Nephron (organoid): ENCODE measurements at regions not wholly inside any gene's neighbourhood (a gene's known extent, or its start where the extent isn't known, plus 50 kb on each side); places are given as distances from the start of the nearest gene placed in this dataset.

Experiments
- H3K27ac Mint-ChIP-seq, 3 experiments: 2 replicates each; pipeline ENCODE4 v1.8.0; 2020; ENCODE audit warnings: mixed read lengths in 3 of 3, mild to moderate bottlenecking in 2 of 3, moderate library complexity in 1 of 3
- H3K27me3 Mint-ChIP-seq: 2 replicates; pipeline ENCODE4 v1.8.0; 2021; ENCODE audit warnings: low read depth, mild to moderate bottlenecking, moderate library complexity, mixed read lengths
- H3K36me3 Mint-ChIP-seq: 2 replicates; pipeline ENCODE4 v1.8.0; 2020; ENCODE audit warnings: low read depth, mixed read lengths
- H3K4me1 Mint-ChIP-seq: 2 replicates; pipeline ENCODE4 v1.8.0; 2020; ENCODE audit warnings: mixed read lengths
- H3K4me3 Mint-ChIP-seq, 3 experiments: 2 replicates each; pipeline ENCODE4 v1.8.0; 2020; ENCODE audit warnings: mild to moderate bottlenecking in 3 of 3, mixed read lengths in 3 of 3, moderate library complexity in 2 of 3
- H3K9me3 Mint-ChIP-seq: 2 replicates; pipeline ENCODE4 v1.8.0; 2020; ENCODE audit warnings: mixed read lengths
- CTCF ChIP-seq, 3 experiments: fragments of 200-600 bp; sonication (generic); IDR thresholded peaks; one replicate each; pipeline ENCODE4 v1.5.0; 2021; ENCODE audit warnings: antibody characterized with exemption in 3 of 3; ENCODE audit not compliant: unreplicated experiment in 3 of 3

DNA sequence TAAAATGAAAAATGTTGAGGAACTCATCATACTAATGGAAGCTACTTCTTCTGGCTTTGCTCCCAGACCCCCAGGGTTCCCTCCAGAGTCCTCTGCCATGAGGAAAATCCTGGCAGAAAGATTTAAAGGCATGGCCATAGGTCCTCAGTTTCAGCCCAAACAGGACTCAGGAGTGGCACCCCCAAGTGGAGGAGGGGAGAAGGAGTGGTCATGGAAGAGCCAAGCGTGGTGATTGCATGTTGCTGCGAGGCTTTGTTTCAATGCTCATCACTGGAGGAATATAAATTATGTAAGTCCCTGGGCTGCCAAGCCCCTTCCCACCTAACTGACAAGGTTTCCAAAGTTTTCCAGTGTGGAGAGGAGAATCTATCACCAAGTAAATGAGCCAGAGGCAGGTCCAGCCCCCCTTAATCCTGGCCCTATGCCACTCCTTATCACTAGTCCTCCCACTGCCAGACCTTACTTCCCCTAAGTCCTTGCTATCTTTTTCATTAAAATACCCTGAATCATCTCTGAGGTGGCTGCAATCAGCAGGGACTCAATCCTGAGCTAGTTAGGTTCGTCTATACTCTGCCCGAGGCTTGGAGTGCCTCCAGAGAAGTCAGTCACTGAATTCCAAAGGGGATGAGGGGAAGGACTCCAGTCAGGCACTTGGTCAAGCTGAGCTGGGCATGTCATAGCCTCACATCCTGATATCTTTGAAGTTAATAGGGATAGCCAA is 70.7 kb upstream of the TAF1L start:
- Mint-ChIP-seq H3K27me3 (peaks cover 17% of the 10 kb centered on the region), H3K36me3 (no peaks in the 10 kb centered on the region), H3K27ac (no peak overlapping the region), H3K9me3 (peaks cover 11% of the 10 kb centered on the region), H3K4me1 (peaks cover 7% of the 10 kb centered on the region), H3K4me3 (no peak overlapping the region)
- no peak for TF ChIP-seq CTCF (IDR thresholded peaks at IDR 0.05; ENCODE audit: unreplicated experiment in 3 of 3)

DNA sequence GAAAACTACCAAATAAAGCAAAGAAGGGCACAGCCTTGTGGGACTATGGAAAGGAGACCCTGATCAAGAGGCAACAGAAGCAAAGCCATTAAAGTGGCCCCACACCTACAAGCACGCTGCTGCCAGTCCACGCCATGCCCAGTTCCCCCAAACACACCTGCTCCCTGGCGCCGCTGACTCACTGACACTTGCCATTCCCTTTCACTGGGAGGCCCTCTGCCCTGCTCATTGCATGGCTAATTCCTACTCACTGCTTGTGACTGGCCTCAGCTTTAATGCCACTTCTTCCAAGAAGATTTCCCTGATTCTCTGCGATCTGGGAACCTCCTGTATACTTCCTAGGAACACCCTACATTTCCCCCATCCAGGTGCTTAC is 71.2 kb upstream of the TAF1L start:
- Mint-ChIP-seq H3K9me3 (peaks cover 11% of the 10 kb centered on the region), H3K27ac (no peak overlapping the region), H3K36me3 (no peaks in the 10 kb centered on the region), H3K27me3 (peaks cover 17% of the 10 kb centered on the region), H3K4me1 (peaks cover 7% of the 10 kb centered on the region), H3K4me3 (no peak overlapping the region)
- TF ChIP-seq CTCF (IDR thresholded peaks at IDR 0.05; ENCODE audit: unreplicated experiment in 3 of 3): no peak

DNA sequence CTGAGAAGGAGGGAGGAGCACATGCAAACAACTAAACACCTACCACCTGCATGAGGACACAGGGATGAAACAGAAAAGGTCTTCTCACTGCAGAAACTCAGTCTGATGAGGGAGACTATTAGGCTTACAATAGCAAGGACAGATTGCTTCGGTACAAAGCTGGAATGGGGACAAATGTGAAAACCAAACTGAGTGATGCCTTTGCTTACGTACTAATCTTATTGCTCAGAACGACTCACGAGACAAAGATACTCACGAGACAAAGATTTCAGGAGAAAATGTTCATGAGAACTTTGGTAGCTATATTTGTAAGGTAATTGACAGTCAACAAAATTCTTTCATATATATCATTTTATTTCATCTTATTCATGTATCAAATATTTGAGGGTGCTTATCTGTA is 71.9 kb upstream of the TAF1L start:
- Mint-ChIP-seq H3K27me3 (peaks cover 12% of the 10 kb centered on the region), H3K27ac (no peak overlapping the region), H3K9me3 (peaks cover 11% of the 10 kb centered on the region), H3K4me1 (peaks cover 7% of the 10 kb centered on the region), H3K4me3 (no peak overlapping the region), H3K36me3 (no peaks in the 10 kb centered on the region)
- no peak for TF ChIP-seq CTCF (IDR thresholded peaks at IDR 0.05; ENCODE audit: unreplicated experiment in 3 of 3)

DNA sequence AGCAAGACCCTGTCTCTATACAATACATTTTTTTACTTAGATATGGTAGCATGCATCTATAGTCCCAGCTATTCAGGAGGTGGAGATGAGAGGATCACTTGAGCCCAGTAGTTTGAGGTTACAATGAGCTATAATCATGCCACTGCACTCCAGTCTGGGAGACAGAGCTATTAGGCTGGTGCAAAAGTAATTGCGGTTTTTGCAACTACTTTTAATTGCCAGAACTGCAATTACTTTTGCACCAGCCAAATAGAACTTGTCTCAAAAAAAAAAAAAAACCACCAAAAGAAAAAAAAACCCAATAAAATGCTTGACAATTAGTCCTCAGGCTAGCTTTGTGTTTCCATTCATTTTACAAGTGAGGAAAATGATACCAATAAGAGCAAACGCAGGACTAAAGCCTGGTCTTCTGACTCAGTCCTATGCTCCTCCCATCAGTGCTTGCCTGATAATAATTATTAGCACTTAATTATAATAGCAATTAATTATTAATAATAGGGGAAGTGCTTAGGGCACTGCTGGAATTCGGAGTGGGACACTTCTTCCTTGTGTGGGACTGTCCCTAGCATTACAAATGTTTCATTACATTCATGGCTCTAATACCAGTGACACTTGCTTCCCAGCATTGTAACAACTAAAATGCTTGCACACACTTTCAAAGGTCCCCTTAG is 73.1 kb upstream of the TAF1L start:
- no peak for TF ChIP-seq CTCF (IDR thresholded peaks at IDR 0.05; ENCODE audit: unreplicated experiment in 3 of 3)
- Mint-ChIP-seq H3K36me3 (no peaks in the 10 kb centered on the region), H3K4me1 (peaks cover 7% of the 10 kb centered on the region), H3K27ac (no peak overlapping the region), H3K27me3 (peaks cover 7% of the 10 kb centered on the region), H3K9me3 (peaks cover 11% of the 10 kb centered on the region), H3K4me3 (no peak overlapping the region)

- peaks cover 7% of the 10 kb centered on the region for H3K4me1 Mint-ChIP-seq
- H3K4me3 Mint-ChIP-seq: no peak overlapping the region
- H3K27ac Mint-ChIP-seq: no peak overlapping the region
- H3K9me3 Mint-ChIP-seq: peaks cover 11% of the 10 kb centered on the region
- no peaks in the 10 kb centered on the region for H3K36me3 Mint-ChIP-seq
- H3K27me3 Mint-ChIP-seq: peaks cover 7% of the 10 kb centered on the region
- TF ChIP-seq CTCF (IDR thresholded peaks at IDR 0.05; ENCODE audit: unreplicated experiment in 3 of 3): no peak
Measured at GRCh38 chr9:32709871-32710270, 73.5 kb upstream of the TMEM215 start.

GRCh38 chr9:32716425-32716824 is 66.9 kb upstream of the TMEM215 start:
- no peak for TF ChIP-seq CTCF (IDR thresholded peaks at IDR 0.05; ENCODE audit: unreplicated experiment in 3 of 3)
- Mint-ChIP-seq H3K27ac (no peak overlapping the region), H3K36me3 (no peaks in the 10 kb centered on the region), H3K4me3 (no peak overlapping the region), H3K4me1 (no peaks in the 10 kb centered on the region), H3K27me3 (peaks cover 13% of the 10 kb centered on the region), H3K9me3 (peaks cover 4% of the 10 kb centered on the region)
